ENCODE measurements at regions not wholly inside any gene's neighbourhood (a gene's known extent, or its start where the extent isn't known, plus 50 kb on each side); places are given as distances from the start of the nearest gene placed in this dataset.
A peak's percentile ranks its signal among the peaks of the same experiment; 100 is the strongest.

DNA sequence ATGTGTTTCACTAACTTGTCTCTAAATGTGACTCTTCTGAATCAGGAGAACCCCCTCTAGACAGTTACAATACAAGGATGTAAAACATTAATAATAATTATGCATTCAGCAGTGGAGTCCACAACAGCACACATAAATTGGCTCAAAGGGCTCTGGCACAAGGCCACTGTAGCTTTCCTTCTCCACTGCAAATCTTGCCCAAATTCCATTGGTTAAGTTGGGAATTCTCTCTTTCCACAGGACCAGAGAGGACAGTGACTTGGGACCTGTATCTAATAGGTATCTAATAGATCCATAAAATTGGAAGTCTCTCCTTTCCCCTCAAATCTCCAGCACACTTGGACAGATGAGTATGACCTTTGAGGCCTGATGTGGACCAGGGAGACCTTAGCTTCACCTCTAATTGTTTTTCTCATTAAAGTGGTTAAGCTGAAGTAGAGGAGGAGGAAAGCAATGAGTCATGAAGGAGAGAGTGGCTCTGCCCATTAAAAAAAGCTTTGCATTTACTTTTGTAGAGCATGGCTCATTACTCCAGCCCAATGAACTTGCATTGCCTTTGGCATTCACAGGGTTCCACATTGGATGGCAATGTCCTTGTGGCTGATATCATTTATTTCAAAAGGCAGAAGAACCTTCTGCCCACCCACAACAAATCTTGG, 72.3 kb upstream of the SH3RF1 start:
- TF ChIP-seq, protein P1, sequence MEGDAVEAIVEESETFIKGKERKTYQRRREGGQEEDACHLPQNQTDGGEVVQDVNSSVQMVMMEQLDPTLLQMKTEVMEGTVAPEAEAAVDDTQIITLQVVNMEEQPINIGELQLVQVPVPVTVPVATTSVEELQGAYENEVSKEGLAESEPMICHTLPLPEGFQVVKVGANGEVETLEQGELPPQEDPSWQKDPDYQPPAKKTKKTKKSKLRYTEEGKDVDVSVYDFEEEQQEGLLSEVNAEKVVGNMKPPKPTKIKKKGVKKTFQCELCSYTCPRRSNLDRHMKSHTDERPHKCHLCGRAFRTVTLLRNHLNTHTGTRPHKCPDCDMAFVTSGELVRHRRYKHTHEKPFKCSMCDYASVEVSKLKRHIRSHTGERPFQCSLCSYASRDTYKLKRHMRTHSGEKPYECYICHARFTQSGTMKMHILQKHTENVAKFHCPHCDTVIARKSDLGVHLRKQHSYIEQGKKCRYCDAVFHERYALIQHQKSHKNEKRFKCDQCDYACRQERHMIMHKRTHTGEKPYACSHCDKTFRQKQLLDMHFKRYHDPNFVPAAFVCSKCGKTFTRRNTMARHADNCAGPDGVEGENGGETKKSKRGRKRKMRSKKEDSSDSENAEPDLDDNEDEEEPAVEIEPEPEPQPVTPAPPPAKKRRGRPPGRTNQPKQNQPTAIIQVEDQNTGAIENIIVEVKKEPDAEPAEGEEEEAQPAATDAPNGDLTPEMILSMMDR (IDR thresholded peaks at IDR 0.05; ENCODE audit: control extremely low read depth, extremely low read depth, low read depth, missing control alignments) = no peak
- ChIA-PET POLR2A (no interaction called here), CTCF (interaction anchor here (1.5 kb wide), 1 partner anchor 9 kb away, joined by 9 read pairs; no protein-coding TSS in a partner anchor)
- DNase-seq (ENCODE audit: extremely low spot score) = no peak

DNA sequence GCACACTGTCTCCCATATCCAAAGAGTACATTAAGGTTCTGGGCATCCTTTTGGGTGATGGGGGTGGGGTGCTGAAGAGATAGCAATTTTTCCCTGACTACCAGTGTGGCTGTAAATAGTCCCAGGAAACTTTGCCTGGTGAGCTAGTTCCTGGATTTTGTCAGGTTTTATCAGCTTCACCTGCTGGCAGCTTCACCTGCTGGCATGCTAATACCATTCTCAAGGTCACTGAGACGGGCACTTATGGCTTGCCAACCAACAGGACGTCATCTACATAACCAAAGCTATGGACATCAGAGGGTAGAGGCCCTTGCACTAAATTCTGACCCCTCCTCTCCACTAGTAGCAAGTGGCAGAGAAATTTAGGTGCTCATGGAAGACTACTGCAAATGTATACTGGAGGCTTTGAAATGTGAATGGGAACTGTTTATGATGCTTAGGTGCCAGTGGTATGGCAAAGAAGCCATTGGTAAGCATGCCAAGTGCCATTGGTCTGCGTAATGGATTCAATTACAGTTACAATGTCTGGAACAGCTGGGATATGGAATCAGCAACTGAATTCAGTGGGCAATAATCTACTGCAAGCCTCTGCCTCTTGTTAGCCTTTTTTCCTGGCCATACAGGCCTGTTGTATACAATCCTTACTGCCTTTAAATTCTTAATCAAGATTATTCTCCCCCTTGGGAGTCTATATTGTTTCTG, 71.6 kb upstream of the SH3RF1 start:
- DNase-seq (ENCODE audit: extremely low spot score) = no peak
- POLR2A ChIA-PET = no interaction called here
- CTCF ChIA-PET = interaction anchor here (1.0 to 1.6 kb wide), 3 partner anchors 9 to 68 kb away, joined by 3 to 9 read pairs (median 3); no protein-coding TSS in a partner anchor
- TF ChIP-seq, protein P1 (IDR thresholded peaks at IDR 0.05; ENCODE audit: control extremely low read depth, extremely low read depth, low read depth, missing control alignments) = no peak

DNA sequence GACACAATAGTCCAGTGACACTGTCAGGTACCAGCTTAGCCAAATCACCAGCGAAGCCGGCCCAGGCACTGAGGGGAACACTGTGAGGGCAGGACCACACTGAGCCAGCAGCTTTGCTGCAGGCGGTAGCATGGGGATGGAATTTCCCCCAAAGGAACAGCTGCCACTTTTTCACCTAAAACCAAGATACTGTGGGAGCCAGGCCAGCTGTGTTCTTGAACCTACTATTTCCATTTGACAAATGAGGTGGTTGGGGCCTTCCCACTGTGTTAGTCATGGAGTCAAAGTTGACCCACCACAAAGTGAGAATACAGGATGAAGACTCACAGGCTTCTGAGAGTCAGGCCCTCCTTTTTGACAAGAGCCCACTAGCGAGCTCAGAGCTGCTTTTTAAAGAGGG, 70.7 kb upstream of the SH3RF1 start:
- DNase-seq (ENCODE audit: extremely low spot score) = peak; percentile 17
- ChIA-PET CTCF (interaction anchor here (1.0 to 1.6 kb wide), 4 partner anchors 8 to 69 kb away, joined by 3 read pairs; no protein-coding TSS in a partner anchor), POLR2A (no interaction called here)
- TF ChIP-seq, protein P1 (IDR thresholded peaks at IDR 0.05; ENCODE audit: control extremely low read depth, extremely low read depth, low read depth, missing control alignments) = no peak

DNA sequence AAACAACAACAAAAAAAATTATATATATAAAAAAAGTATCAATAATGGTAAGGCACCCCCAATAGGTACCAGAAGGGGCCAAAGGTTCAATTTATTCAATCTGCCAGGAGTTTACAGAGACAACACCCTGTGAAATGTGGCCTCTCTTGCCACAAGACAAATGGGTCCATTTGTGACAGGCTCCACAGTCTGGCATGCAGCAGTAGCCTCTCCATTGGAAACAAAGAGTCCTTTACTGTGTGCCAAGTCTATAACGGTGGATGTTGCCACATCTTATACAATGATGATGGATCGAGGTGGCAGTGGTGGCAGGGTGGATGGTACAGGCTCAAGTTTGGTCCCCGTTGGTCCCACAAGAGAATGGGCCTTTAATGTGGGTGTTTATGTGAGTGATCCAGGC, 70.1 kb upstream of the SH3RF1 start:
- TF ChIP-seq, protein P1 (IDR thresholded peaks at IDR 0.05; ENCODE audit: control extremely low read depth, extremely low read depth, low read depth, missing control alignments) = no peak
- CTCF ChIA-PET = interaction anchor here (0.8 to 1.6 kb wide), 4 partner anchors 9 to 70 kb away, joined by 3 read pairs; no protein-coding TSS in a partner anchor
- no peak for DNase-seq (ENCODE audit: extremely low spot score)
- POLR2A ChIA-PET = no interaction called here

DNA sequence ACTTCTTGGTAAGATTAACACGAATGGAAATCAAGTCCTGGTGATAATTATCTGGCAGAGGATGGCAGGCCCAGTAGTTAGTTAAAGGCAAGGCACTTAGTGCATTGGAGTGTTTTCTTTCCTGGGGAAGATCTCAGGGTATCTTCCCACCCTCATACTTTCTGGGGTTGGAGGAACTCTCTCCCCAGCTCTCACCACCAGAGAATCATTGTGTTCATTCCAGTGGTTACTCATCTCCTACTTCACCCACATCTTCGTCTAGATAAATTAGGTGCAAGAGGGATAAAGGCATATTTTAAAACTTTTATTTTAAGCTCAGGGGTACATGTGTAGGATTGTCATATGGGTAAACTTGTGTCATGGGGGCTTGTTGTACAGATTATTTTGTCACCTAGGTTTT, 67.5 kb upstream of the SH3RF1 start:
- TF ChIP-seq, protein P1 (IDR thresholded peaks at IDR 0.05; ENCODE audit: control extremely low read depth, extremely low read depth, low read depth, missing control alignments) = no peak
- ChIA-PET CTCF (no interaction called here), POLR2A (interaction anchor here (0.6 kb wide), 1 partner anchor 27 kb away, joined by 6 read pairs; no protein-coding TSS in a partner anchor)
- DNase-seq (ENCODE audit: extremely low spot score) = no peak

DNA sequence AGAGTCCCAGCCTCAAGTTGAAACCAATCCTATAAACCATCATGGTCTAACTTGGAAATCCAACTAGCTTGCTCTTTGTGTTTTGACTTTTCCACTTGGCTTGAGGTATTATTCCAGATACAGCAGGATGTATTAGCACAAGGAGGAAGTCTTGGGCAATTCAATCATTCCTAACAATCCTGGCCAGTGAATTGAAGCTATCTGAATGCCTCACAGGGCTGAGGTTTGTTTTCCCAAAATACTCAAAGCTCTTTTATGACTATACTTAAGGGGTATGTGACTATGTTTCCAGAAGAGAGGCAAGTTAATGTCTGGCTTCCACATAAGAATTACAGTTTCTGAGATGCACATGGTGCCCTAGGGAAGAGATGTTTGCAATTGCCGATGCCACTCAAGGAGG, 66.8 kb upstream of the SH3RF1 start:
- no peak for DNase-seq (ENCODE audit: extremely low spot score)
- TF ChIP-seq, protein P1 (IDR thresholded peaks at IDR 0.05; ENCODE audit: control extremely low read depth, extremely low read depth, low read depth, missing control alignments) = no peak
- ChIA-PET POLR2A (no interaction called here), CTCF (no interaction called here)
